GM23338 (cell line): ENCODE measurements at regions not wholly inside any gene's neighbourhood (a gene's known extent, or its start where the extent isn't known, plus 50 kb on each side); places are given as distances from the start of the nearest gene placed in this dataset.

Experiments
- ATAC-seq: fragments of 200-7000 bp; cut with Tn5 transposase; 3 replicates; pipeline ENCODE4 v1.9.1; 2020
- DNase-seq: peaks from one replicate; pipeline ENCODE4 v3.0.0-alpha.2; 2015; ENCODE audit warnings: low spot score
- H2AFZ ChIP-seq: fragments of 200-600 bp; sonication (generic); 2 replicates; pipeline ENCODE4 v1.8.0; 2016; ENCODE audit warnings: antibody characterized with exemption, mild to moderate bottlenecking, moderate library complexity
- H3F3A ChIP-seq: fragments of 200-600 bp; sonication (generic); replicated peaks from 2 replicates; pipeline ENCODE4 v1.8.0; 2017; ENCODE audit warnings: antibody characterized with exemption, mixed run types, low read depth
- H3K27ac ChIP-seq: fragments of 200-600 bp; sonication (generic); 2 replicates; pipeline ENCODE4 v1.6.1; 2016; ENCODE audit warnings: low read depth
- H3K27me3 ChIP-seq: fragments of 200-600 bp; sonication (generic); 2 replicates; pipeline ENCODE4 v1.8.0; 2016; ENCODE audit warnings: mild to moderate bottlenecking, mixed run types, moderate library complexity; ENCODE audit not compliant: insufficient read depth
- H3K36me3 ChIP-seq: fragments of 200-600 bp; sonication (generic); 2 replicates; pipeline ENCODE4 v1.8.0; 2016; ENCODE audit warnings: mild to moderate bottlenecking; ENCODE audit not compliant: insufficient read depth
- H3K4me1 ChIP-seq: fragments of 200-600 bp; sonication (generic); 2 replicates; pipeline ENCODE4 v1.8.0; 2016; ENCODE audit warnings: mild to moderate bottlenecking, moderate library complexity; ENCODE audit not compliant: insufficient read depth
- H3K4me2 ChIP-seq: fragments of 200-600 bp; sonication (generic); 2 replicates; pipeline ENCODE4 v1.7.1; 2017; ENCODE audit warnings: mixed run types
- H3K4me3 ChIP-seq: fragments of 200-600 bp; sonication (generic); 2 replicates; pipeline ENCODE4 v1.6.1; 2016; ENCODE audit warnings: mixed run types
- H3K79me2 ChIP-seq: fragments of 200-600 bp; sonication (generic); replicated peaks from 2 replicates; pipeline ENCODE4 v1.8.0; 2017; ENCODE audit warnings: mild to moderate bottlenecking; ENCODE audit not compliant: insufficient read depth
- H3K9me2 ChIP-seq: fragments of 200-600 bp; sonication (generic); 2 replicates; pipeline ENCODE4 v1.8.0; 2017; ENCODE audit not compliant: insufficient read depth
- H4K20me1 ChIP-seq: fragments of 200-600 bp; sonication (generic); replicated peaks from 2 replicates; pipeline ENCODE4 v1.8.0; 2017; ENCODE audit warnings: mild to moderate bottlenecking; ENCODE audit not compliant: insufficient read depth
- H3K27ac Mint-ChIP-seq: 2 replicates; pipeline ENCODE4 v1.8.0; 2020; ENCODE audit warnings: inconsistent platforms, mild to moderate bottlenecking, moderate library complexity, mixed read lengths
- H3K27me3 Mint-ChIP-seq: 3 replicates; pipeline ENCODE4 v1.8.0; 2022; ENCODE audit warnings: low read depth, mild to moderate bottlenecking, moderate library complexity, mixed read lengths, inconsistent platforms; ENCODE audit not compliant: insufficient read depth, poor library complexity
- H3K36me3 Mint-ChIP-seq: 3 replicates; pipeline ENCODE4 v1.8.0; 2021; ENCODE audit warnings: low read depth, mild to moderate bottlenecking, inconsistent platforms, moderate library complexity, mixed read lengths
- H3K4me1 Mint-ChIP-seq: 3 replicates; pipeline ENCODE4 v1.8.0; 2020; ENCODE audit warnings: mild to moderate bottlenecking, inconsistent platforms, mixed read lengths
- H3K4me3 Mint-ChIP-seq: 3 replicates; pipeline ENCODE4 v1.8.0; 2021; ENCODE audit warnings: moderate library complexity, mild to moderate bottlenecking, inconsistent platforms, mixed read lengths
- H3K9me3 Mint-ChIP-seq: 3 replicates; pipeline ENCODE4 v1.8.0; 2020; ENCODE audit warnings: moderate library complexity, mild to moderate bottlenecking, inconsistent platforms, mixed read lengths
- CREB1 ChIP-seq: fragments of 250-450 bp; sonication (Bioruptor Pico); IDR thresholded peaks from 2 replicates; pipeline ENCODE4 v1.5.0; 2020; ENCODE audit warnings: low read depth, mild to moderate bottlenecking, moderate library complexity
- CTCF ChIP-seq, 2 experiments: fragments of 200-600 bp in 1 of 2; sonication (generic) in 1 of 2; conservative IDR thresholded peaks; 2 replicates each; pipeline versions ENCODE4 v1.5.1 to v1.6.1; 2016 to 2017; ENCODE audit warnings: antibody characterized with exemption in 2 of 2, low read depth in 2 of 2, mild to moderate bottlenecking in 2 of 2, moderate library complexity in 1 of 2
- EZH2 ChIP-seq: fragments of 200-600 bp; sonication (generic); IDR thresholded peaks from one replicate; pipeline ENCODE4 v1.8.0; 2017; ENCODE audit warnings: antibody characterized with exemption, mild to moderate bottlenecking, low read depth; ENCODE audit not compliant: unreplicated experiment
- EZH2phosphoT487 ChIP-seq: fragments of 200-600 bp; sonication (generic); IDR thresholded peaks from one replicate; pipeline ENCODE4 v1.8.1; 2018; ENCODE audit warnings: antibody characterized with exemption; ENCODE audit not compliant: unreplicated experiment
- JUNB ChIP-seq: IDR thresholded peaks from one replicate; pipeline ENCODE4 v1.6.1; 2016; ENCODE audit warnings: antibody characterized with exemption; ENCODE audit not compliant: unreplicated experiment
- POLR2AphosphoS5 ChIP-seq: IDR thresholded peaks from 2 replicates; pipeline ENCODE4 v1.6.1; 2016; ENCODE audit warnings: antibody characterized with exemption, low read depth
- REST ChIP-seq: IDR thresholded peaks from one replicate; pipeline ENCODE4 v1.6.1; 2018; ENCODE audit warnings: antibody characterized with exemption; ENCODE audit not compliant: unreplicated experiment
- STAT1 ChIP-seq: IDR thresholded peaks from one replicate; pipeline ENCODE4 v1.6.1; 2016; ENCODE audit warnings: antibody characterized with exemption; ENCODE audit not compliant: unreplicated experiment
- ZNF114 ChIP-seq: fragments of 250-450 bp; sonication (Bioruptor Pico); IDR thresholded peaks from 2 replicates; pipeline ENCODE4 v1.5.0; 2020; ENCODE audit warnings: mild to moderate bottlenecking, moderate library complexity
- TF ChIP-seq, protein P1 (sequence below): fragments of 250-450 bp; sonication (Bioruptor Pico); IDR thresholded peaks from 2 replicates; pipeline ENCODE4 v1.5.0; 2020; ENCODE audit warnings: mild to moderate bottlenecking, moderate library complexity
- TF ChIP-seq, protein P2 (sequence below): IDR thresholded peaks from 2 replicates; pipeline ENCODE4 v1.6.1; 2016; ENCODE audit warnings: antibody characterized with exemption

DNA sequence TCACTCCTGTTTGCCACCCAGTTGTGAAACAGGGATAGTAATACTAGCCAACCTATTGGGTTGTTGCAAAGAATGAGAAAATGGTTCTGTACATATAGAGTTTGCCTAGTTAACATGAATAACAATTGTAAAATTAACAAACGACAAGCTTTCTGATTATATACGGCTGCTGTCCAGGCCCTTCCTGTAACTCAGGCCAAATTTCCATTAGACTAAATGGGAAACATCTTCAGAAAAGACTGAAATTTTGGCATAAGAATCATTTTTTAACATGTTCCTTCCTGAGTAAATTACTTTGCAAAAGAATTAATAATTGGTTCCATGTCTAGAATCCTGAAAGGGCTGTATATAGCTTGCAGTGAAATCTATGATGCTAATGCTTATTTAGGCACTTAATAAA, 117.7 kb upstream of the SATB2 start (continued):
- no peak for TF ChIP-seq CTCF (conservative IDR thresholded peaks at IDR 0.05; ENCODE audit: low read depth in 2 of 2)

DNA sequence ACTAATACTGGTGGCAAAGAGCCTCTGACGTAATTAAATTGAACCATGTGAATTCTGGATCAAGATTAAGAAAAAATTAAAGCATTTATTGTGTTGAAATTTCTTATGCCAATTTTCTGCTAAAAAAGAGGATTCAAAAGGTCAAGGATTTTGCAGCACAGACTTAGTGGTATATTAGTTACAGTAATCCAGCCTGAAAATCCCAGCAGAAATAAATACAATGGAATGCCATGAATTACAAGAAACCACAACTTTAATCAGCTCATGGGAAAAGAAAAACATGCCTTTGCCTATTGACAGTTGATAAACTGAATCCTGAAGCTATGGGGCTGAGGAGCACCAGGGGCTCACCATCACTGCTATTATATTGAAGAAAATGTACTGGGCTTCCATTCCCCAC, 114.8 kb upstream of the SATB2 start:
- no peak overlapping the region for H3K4me3 ChIP-seq
- H3F3A ChIP-seq, result no peaks in the 10 kb centered on the region
- H3K27me3 Mint-ChIP-seq, result no peaks in the 10 kb centered on the region
- H3K79me2 ChIP-seq, result no peaks in the 10 kb centered on the region
- ATAC-seq, result no peak
- peaks cover 24% of the 10 kb centered on the region; the same call in 2 of the 3 replicates for H3K4me1 Mint-ChIP-seq
- no peak for DNase-seq
- no peaks in the 10 kb centered on the region for H3K36me3 ChIP-seq
- no peaks in the 10 kb centered on the region for H3K36me3 Mint-ChIP-seq
- H3K27ac ChIP-seq, result no peak overlapping the region
- H3K9me2 ChIP-seq, result no peaks in the 10 kb centered on the region
- H3K4me2 ChIP-seq, result no peak overlapping the region
- no peak overlapping the region for H2AFZ ChIP-seq
- H3K27me3 ChIP-seq, result no peaks in the 10 kb centered on the region
- no peaks in the 10 kb centered on the region for H4K20me1 ChIP-seq
- peaks cover 39% of the 10 kb centered on the region for H3K4me1 ChIP-seq
- no peaks in the 10 kb centered on the region for H3K9me3 Mint-ChIP-seq
- H3K27ac Mint-ChIP-seq, result no peak overlapping the region
- H3K4me3 Mint-ChIP-seq, result no peak overlapping the region
- no peak for TF ChIP-seq JUNB
- no peak for TF ChIP-seq EZH2
- no peak for TF ChIP-seq ZNF114 (CRISPR knock-in tag)
- TF ChIP-seq EZH2phosphoT487, result no peak
- TF ChIP-seq STAT1, result no peak
- no peak for TF ChIP-seq CREB1
- no peak for TF ChIP-seq REST
- TF ChIP-seq, protein P1, sequence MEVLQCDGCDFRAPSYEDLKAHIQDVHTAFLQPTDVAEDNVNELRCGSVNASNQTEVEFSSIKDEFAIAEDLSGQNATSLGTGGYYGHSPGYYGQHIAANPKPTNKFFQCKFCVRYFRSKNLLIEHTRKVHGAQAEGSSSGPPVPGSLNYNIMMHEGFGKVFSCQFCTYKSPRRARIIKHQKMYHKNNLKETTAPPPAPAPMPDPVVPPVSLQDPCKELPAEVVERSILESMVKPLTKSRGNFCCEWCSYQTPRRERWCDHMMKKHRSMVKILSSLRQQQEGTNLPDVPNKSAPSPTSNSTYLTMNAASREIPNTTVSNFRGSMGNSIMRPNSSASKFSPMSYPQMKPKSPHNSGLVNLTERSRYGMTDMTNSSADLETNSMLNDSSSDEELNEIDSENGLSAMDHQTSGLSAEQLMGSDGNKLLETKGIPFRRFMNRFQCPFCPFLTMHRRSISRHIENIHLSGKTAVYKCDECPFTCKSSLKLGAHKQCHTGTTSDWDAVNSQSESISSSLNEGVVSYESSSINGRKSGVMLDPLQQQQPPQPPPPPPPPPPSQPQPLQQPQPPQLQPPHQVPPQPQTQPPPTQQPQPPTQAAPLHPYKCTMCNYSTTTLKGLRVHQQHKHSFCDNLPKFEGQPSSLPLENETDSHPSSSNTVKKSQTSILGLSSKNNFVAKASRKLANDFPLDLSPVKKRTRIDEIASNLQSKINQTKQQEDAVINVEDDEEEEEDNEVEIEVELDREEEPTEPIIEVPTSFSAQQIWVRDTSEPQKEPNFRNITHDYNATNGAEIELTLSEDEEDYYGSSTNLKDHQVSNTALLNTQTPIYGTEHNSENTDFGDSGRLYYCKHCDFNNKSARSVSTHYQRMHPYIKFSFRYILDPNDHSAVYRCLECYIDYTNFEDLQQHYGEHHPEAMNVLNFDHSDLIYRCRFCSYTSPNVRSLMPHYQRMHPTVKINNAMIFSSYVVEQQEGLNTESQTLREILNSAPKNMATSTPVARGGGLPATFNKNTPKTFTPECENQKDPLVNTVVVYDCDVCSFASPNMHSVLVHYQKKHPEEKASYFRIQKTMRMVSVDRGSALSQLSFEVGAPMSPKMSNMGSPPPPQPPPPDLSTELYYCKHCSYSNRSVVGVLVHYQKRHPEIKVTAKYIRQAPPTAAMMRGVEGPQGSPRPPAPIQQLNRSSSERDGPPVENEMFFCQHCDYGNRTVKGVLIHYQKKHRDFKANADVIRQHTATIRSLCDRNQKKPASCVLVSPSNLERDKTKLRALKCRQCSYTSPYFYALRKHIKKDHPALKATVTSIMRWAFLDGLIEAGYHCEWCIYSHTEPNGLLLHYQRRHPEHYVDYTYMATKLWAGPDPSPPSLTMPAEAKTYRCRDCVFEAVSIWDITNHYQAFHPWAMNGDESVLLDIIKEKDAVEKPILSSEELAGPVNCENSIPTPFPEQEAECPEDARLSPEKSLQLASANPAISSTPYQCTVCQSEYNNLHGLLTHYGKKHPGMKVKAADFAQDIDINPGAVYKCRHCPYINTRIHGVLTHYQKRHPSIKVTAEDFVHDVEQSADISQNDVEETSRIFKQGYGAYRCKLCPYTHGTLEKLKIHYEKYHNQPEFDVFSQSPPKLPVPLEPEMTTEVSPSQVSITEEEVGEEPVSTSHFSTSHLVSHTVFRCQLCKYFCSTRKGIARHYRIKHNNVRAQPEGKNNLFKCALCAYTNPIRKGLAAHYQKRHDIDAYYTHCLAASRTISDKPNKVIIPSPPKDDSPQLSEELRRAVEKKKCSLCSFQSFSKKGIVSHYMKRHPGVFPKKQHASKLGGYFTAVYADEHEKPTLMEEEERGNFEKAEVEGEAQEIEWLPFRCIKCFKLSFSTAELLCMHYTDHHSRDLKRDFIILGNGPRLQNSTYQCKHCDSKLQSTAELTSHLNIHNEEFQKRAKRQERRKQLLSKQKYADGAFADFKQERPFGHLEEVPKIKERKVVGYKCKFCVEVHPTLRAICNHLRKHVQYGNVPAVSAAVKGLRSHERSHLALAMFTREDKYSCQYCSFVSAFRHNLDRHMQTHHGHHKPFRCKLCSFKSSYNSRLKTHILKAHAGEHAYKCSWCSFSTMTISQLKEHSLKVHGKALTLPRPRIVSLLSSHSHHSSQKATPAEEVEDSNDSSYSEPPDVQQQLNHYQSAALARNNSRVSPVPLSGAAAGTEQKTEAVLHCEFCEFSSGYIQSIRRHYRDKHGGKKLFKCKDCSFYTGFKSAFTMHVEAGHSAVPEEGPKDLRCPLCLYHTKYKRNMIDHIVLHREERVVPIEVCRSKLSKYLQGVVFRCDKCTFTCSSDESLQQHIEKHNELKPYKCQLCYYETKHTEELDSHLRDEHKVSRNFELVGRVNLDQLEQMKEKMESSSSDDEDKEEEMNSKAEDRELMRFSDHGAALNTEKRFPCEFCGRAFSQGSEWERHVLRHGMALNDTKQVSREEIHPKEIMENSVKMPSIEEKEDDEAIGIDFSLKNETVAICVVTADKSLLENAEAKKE (CRISPR knock-in tag), result no peak
- TF ChIP-seq POLR2AphosphoS5, result no peak
- no peak for TF ChIP-seq CTCF (conservative IDR thresholded peaks at IDR 0.05; ENCODE audit: low read depth in 2 of 2)
- TF ChIP-seq, protein P2, sequence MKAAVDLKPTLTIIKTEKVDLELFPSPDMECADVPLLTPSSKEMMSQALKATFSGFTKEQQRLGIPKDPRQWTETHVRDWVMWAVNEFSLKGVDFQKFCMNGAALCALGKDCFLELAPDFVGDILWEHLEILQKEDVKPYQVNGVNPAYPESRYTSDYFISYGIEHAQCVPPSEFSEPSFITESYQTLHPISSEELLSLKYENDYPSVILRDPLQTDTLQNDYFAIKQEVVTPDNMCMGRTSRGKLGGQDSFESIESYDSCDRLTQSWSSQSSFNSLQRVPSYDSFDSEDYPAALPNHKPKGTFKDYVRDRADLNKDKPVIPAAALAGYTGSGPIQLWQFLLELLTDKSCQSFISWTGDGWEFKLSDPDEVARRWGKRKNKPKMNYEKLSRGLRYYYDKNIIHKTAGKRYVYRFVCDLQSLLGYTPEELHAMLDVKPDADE, result no peak
